Activated naive CD8-positive, alpha-beta T cell treated with anti-CD3 and anti-CD28 coated beads, Interleukin-2, amount 50 U/mL, for 24 hours (primary cell): ENCODE measurements at regions not wholly inside any gene's neighbourhood (a gene's known extent, or its start where the extent isn't known, plus 50 kb on each side); places are given as distances from the start of the nearest gene placed in this dataset.
"Not testable (repeated sequence)": the region's sequence is repeated elsewhere in the genome, so short reads cannot be mapped to it uniquely, and the experiment has no call there.

ENCODE experiments used
- ATAC-seq: fragments of 150-1000 bp; cut with Tn5 transposase; one replicate; pipeline ENCODE4 v1.10.0; 2021
- DNase-seq: peaks from one replicate; pipeline ENCODE4 v3.0.0; 2021
- H3K27ac Mint-ChIP-seq: one replicate; pipeline ENCODE4 v1.8.0; 2021; ENCODE audit warnings: mild to moderate bottlenecking, mixed read lengths
- H3K27me3 Mint-ChIP-seq: one replicate; pipeline ENCODE4 v1.8.0; 2021; ENCODE audit warnings: mixed read lengths
- H3K36me3 Mint-ChIP-seq: one replicate; pipeline ENCODE4 v1.8.0; 2021; ENCODE audit warnings: low read depth, mixed read lengths
- H3K4me1 Mint-ChIP-seq: one replicate; pipeline ENCODE4 v1.8.0; 2021; ENCODE audit warnings: mixed read lengths
- H3K4me3 Mint-ChIP-seq: one replicate; pipeline ENCODE4 v1.8.0; 2021; ENCODE audit warnings: mild to moderate bottlenecking, moderate library complexity, mixed read lengths
- H3K9me3 Mint-ChIP-seq: one replicate; pipeline ENCODE4 v1.8.0; 2021; ENCODE audit warnings: mixed read lengths

DNA sequence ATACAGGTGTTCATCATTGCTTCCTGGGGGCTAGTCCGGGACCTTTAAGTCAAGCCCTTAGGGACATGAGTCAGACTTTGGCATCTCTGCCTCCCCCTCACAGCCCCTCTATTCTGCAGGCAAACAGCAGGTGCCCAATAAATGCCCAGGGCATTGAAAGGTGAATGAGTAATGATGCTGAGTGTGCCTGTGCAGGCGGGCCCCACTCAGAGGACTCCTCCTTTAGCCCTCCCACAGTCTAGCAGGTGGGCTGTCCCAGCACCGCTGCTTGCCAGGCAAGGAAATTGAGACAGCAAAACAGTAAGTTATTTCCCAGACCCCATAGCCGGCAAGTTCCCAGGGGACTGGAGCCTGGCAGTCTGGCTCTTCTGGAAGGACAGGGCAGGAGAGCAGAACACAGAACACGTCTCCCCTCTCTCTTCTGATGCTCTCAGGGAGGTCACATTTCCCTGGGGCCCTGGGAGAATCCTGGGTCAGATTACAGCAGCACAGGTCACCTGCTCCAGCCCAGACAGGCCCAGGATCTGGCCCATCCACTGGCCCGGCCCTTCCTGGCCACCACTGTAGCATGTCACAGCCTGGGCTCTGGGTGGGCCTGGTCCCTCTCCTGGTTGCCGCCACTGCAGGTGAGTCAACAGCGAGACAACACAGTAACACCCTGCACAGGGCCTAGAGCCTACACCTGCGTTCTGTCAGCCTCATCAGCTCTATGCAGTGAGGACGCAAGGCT is 108.7 kb upstream of the MTLN start:
- not testable (repeated sequence) for H3K27me3 Mint-ChIP-seq, H3K36me3 Mint-ChIP-seq, H3K27ac Mint-ChIP-seq, H3K4me1 Mint-ChIP-seq, H3K9me3 Mint-ChIP-seq, DNase-seq, H3K4me3 Mint-ChIP-seq
- peak; percentile 12 for ATAC-seq

DNA sequence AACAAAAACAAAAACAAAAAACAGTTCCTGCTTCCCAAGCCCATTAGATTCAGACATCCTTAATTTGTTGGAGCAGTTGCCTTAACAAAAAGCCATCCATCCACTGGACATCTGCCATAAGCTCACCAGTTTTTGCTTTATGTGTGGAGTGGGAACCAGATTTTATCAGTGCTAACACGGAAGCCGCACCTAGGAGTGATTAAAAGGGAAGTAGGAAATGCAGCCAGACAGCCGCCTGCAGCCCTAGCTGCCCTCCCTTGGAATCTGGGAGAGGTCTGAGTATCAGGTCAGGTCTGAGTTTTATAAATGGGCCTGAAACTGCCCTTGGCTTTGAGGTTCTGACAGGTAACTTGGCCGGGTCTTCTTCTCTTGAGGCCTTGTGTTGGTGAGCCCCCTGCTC is 106.6 kb upstream of the MTLN start:
- H3K27ac Mint-ChIP-seq, H3K4me3 Mint-ChIP-seq, ATAC-seq, H3K36me3 Mint-ChIP-seq, DNase-seq, H3K9me3 Mint-ChIP-seq, H3K27me3 Mint-ChIP-seq, H3K4me1 Mint-ChIP-seq: not testable (repeated sequence)

DNA sequence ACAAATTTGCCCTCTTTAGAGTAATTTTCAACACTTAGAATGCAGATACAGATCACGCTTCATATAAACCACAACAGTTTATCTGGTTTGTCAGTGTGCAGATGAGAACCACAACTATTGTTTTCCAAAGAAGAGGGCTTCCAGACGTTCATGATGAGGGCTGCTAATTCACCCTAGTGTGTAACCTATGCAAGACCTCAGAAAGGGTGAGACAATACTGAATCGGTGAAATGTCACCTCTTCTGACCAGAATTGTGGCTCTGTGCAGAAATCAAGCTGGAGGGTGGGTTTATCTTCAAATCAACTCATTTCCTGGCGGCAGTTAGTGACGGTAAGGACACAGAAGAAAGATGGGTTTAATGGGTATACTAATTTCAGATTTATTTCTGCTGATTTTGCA is 105.0 kb upstream of the MTLN start:
- not testable (repeated sequence) for H3K9me3 Mint-ChIP-seq, H3K27ac Mint-ChIP-seq, H3K4me3 Mint-ChIP-seq, H3K27me3 Mint-ChIP-seq, H3K4me1 Mint-ChIP-seq, H3K36me3 Mint-ChIP-seq, DNase-seq
- ATAC-seq = peak; percentile 71

DNA sequence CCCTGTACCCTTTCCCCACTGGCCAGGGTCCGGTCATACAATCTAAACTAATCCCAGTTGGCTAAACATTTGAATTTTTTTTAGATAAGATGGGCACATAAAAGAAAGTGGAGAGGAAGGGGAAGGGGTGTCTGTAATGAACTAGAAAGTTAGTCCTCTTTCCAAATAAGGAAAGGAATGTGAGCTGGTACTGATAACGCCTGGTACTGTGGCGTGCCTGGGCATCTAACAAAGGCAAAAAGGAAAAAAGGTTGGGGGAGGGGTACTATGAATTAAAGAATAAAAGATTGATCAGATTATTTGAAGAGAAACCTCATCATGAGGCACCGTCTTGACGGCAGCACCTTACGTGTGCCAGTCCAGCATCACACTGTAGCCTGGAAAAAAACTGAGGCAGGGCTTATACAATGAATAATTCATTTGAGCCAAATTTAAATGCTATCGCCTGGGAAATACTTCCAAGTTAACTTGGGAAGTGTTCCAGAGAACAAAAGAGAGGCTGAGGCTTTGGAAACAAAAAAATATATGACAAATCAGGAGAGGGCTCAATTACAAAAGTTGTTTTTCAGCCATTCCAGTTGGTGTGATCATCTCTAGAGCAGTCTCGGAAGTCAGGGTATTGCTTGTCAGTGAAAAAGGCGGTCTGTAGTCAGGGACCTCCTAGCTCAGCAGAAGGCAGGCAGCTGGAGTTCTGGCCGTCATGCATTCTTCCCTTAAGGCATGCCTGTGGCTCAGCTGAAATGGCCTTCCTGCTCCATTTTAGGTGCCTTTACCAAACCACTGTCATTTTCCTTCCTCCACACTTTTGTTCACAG is 103.9 kb upstream of the MTLN start:
- not testable (repeated sequence) for ATAC-seq, H3K27me3 Mint-ChIP-seq, H3K4me1 Mint-ChIP-seq, H3K36me3 Mint-ChIP-seq, H3K27ac Mint-ChIP-seq, H3K4me3 Mint-ChIP-seq, H3K9me3 Mint-ChIP-seq, DNase-seq

DNA sequence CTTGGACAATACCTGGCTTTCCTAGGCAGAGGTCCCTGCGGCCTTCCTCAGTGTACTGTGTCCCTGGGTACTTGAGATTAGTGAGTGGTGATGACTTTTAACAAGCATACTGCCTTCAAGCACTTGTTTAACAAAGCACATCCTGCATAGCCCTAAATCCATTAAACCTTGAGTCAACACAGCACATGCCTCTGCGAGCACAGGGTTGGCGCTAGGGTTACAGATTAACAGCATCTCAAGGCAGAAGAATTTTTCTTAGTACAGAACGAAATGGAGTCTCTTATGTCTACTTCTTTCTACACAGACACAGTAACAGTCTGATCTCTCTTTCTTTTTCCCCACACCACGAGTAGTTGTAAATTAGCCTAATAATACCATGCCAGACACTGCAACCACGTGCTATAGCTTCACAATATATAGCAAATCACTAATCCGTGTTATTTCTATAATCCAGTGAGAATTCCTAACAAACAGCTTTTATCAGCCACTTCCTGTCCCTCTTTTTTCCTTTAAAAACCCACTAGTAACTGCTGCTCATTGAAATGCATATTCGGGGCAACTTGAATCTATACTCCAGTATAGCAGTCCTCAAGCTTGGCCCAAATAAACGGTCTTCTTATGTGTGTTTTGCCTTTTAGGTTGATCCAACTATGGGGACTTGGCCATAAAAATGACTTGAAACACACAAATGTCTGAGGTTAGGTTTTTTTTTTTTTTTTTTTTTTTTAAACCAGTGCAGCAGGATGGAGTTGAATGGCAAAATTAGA is 102.9 kb upstream of the MTLN start:
- DNase-seq, H3K36me3 Mint-ChIP-seq, H3K27ac Mint-ChIP-seq: not testable (repeated sequence)

DNA sequence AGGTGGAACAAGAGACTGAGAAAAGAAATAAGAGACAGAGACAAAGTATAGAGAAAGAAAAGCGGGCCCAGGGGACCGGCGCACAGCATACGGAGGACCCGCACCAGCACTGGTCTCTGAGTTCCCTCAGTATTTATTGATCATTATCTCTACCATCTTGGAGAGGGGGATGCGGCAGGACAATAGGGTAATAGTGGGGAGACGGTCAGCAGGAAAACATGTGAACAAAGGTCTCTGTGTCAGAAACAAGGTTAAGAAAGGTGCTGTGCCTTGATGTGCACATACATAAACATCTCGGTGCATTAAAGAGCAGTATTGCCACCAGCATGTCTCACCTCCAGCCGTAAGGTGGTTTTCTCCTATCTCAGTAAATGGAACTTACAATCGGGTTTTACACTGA is 102.1 kb upstream of the MTLN start:
- H3K4me3 Mint-ChIP-seq, ATAC-seq, H3K36me3 Mint-ChIP-seq, H3K27ac Mint-ChIP-seq, H3K4me1 Mint-ChIP-seq, H3K9me3 Mint-ChIP-seq, DNase-seq, H3K27me3 Mint-ChIP-seq: not testable (repeated sequence)

More for the DNA sequence above, 102.9 kb upstream of the MTLN start:
- H3K27me3 Mint-ChIP-seq, H3K9me3 Mint-ChIP-seq, H3K4me3 Mint-ChIP-seq, ATAC-seq, H3K4me1 Mint-ChIP-seq: not testable (repeated sequence)

DNA sequence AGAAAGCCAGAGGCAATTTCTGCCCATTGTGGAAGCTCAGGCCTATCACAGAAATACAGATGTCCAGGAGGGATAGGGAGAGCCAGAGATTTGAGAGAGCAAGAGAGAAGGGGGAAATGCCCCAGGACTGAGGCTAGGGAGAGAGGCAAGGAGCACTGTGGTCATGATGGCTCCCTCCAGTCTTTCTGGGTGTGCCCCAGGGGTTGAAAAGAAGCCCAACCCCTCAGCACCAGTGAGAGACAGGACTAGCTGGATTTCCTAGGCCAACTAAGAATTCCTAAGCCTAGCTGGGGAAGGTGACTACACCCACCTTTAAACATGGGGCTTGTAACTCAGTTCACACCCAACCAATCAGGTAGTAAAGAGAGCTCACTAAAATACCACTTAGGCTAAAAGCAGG is 100.7 kb upstream of the MTLN start:
- not testable (repeated sequence) for ATAC-seq, H3K4me3 Mint-ChIP-seq, DNase-seq, H3K36me3 Mint-ChIP-seq, H3K27ac Mint-ChIP-seq, H3K27me3 Mint-ChIP-seq, H3K4me1 Mint-ChIP-seq, H3K9me3 Mint-ChIP-seq

DNA sequence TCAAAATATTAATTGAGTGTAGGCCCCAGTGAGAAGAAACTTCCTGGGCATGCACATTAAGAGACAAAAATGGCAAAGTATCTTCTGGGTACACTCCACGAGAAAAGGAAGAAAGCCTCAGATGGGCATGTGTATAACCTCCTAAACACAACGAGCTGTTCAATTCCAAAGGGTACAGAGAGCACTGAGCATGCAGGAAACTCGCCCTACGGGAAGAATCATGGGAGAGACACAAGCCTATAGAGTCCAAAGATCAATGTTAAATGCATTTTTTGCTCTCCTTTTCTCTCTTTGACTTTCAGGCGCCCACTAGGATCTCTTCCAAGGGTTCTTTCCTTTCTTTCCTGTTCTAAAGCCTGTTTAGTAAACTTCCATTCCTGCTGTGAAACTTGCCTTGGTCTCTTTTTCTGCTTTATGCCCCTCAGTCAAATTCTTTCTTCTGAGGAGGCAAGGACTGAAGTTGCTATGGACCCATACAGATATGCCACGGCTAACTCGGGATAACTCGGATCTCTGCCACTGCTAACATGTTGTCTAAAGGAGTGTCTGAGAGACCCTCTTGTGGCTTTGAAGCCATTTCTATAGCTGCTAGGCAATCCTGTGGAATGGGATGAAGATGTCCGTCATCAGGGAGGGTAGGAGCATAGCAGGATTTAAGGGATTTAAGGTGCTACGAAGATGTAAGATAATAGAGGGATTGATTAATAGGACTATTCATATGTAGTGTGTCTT is 99.5 kb upstream of the MTLN start:
- H3K9me3 Mint-ChIP-seq, H3K27ac Mint-ChIP-seq, H3K36me3 Mint-ChIP-seq, H3K27me3 Mint-ChIP-seq, H3K4me1 Mint-ChIP-seq, ATAC-seq, DNase-seq, H3K4me3 Mint-ChIP-seq: not testable (repeated sequence)

DNA sequence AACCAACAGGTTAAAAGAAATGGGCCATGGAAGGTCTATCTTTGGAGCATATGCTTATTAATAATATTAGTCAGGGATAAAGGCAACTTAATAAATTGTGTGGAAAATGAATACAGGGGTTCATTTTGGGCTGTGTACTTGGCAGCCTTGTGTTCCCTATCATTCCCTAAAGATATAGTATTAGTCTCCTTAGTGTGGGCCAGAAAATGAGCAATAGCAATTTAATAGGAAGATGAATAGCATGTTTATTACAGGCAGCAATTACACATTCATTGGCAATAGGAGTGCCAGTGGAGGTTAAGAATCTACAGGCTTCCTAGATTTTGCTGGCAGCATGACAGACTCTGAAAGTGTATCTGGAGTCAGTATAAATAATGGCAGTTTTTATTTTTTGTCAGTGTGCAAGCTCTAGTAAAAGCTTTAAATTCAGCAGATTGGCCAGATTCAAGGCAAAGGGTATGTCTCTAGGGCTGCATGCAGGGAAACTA is 98.7 kb upstream of the MTLN start:
- not testable (repeated sequence) for H3K4me1 Mint-ChIP-seq, H3K9me3 Mint-ChIP-seq, DNase-seq, H3K4me3 Mint-ChIP-seq, H3K36me3 Mint-ChIP-seq, H3K27me3 Mint-ChIP-seq, ATAC-seq, H3K27ac Mint-ChIP-seq

DNA sequence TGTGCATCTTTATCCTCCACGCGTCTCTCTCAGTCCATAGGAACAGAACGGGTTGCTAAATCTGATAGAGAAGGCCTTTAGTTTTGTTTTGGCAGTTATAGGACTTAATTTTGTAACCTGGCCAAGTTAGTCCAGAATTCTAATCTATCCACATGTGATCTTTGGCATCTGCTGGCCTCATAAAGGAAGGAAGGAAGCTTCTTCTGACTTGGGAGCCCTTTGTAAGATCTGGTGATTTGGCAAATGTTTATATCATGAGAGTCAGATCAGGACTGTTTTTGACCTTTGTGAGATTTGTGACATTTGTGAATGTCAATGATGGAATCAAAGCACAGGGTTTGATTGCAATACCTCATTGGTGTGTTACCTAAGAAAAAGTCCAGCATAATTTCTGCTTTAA is 96.4 kb upstream of the MTLN start:
- not testable (repeated sequence) for H3K9me3 Mint-ChIP-seq, ATAC-seq, H3K36me3 Mint-ChIP-seq, DNase-seq, H3K4me3 Mint-ChIP-seq, H3K4me1 Mint-ChIP-seq, H3K27me3 Mint-ChIP-seq, H3K27ac Mint-ChIP-seq

DNA sequence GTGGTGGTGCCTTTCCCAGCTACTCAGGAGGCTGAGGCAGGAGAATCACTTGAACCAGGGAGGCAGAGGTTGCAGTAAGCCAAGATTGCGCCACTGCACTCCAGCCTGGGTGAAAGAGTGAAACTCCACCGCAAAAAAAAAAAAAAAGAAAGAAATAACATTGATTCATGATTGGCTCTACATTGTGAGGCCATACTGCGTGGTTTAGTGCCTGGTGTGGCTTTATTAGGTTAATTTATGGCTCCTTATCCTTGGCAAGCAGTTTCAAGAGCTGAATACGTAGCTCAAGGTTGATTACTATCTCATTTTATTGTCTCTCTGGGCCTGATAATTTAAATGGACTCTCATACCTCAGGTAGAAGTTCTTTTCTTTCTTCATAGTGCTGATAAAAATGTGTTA is 80.5 kb upstream of the MTLN start:
- H3K4me3 Mint-ChIP-seq, ATAC-seq, DNase-seq, H3K36me3 Mint-ChIP-seq, H3K27me3 Mint-ChIP-seq, H3K4me1 Mint-ChIP-seq, H3K27ac Mint-ChIP-seq, H3K9me3 Mint-ChIP-seq: not testable (repeated sequence)

DNA sequence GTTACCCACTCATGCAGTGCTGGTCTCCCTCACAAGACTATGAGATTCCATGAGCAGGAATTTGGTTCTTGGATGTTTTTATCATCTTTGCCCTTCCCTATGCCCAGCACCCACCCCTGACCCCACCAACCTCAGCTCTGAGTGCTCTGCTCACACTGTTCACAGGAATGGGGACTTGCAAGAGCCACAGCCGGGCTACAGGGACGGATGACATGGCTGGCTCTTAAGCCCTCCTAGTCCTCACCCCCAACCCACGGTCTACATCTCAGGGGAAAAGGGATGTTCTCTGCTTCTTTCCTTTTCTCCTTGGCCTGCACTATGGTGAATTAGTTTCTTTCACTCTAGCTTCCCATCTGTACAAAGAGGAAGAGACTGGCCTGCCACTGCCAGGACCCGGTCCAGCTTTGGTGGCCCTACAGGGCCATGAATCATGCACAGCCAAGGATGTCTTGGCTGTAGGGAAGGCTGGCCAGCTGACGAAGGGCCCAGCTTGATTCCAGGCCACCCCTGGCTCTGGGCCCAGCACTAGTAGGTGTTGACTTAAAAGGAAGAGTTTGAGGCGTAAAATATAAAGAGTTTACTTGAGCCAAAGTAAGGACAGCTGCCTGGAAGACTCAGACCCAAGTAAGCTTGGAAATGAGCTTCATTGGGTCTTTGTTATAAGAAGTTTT is 79.7 kb upstream of the MTLN start:
- H3K36me3 Mint-ChIP-seq, ATAC-seq: not testable (repeated sequence)

DNA sequence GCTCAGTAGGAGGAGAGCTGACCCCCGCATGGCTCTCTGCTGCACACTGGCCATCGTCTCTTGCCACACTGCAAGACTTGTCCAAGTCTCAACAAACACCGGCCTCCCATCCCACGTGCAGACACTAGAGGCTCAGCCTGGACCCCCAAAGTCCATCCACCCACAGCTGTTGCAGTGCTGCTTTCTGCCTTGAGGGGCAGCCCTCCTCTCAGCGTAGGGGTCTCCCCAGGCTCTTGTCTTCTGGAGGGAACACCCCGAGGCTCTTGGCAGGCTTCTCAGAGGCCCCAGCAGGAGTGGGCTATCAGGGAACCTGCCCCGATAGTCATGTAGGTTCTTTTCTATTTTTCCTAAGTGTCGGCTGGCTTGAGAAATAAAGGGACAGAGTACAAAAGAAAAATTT is 75.5 kb upstream of the MTLN start:
- not testable (repeated sequence) for H3K27ac Mint-ChIP-seq, H3K4me3 Mint-ChIP-seq, H3K36me3 Mint-ChIP-seq, H3K27me3 Mint-ChIP-seq, H3K9me3 Mint-ChIP-seq, ATAC-seq, H3K4me1 Mint-ChIP-seq, DNase-seq

More for the DNA sequence above, 79.7 kb upstream of the MTLN start:
- not testable (repeated sequence) for H3K4me3 Mint-ChIP-seq, H3K4me1 Mint-ChIP-seq, DNase-seq, H3K27ac Mint-ChIP-seq, H3K27me3 Mint-ChIP-seq, H3K9me3 Mint-ChIP-seq

DNA sequence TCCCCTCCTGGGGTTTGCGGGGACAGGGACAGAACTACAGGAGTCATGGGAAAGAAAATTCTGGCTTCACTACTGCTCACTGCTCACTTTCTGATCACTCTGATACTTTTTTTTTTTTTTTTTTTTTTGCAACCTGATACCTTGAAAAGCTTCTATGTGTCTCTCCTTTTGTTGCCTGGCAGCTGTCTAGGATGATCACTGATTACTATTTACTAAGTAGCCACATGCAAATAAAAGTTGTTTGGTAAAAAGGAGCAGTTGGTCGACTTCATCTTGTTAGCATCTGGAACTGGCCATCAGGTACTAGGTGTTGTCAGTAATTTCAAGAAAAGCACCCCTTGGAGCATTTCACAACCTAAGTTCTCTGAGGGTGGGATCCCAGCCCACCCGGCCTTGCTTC is 74.9 kb upstream of the MTLN start:
- not testable (repeated sequence) for H3K27me3 Mint-ChIP-seq, H3K36me3 Mint-ChIP-seq, ATAC-seq, H3K4me3 Mint-ChIP-seq, H3K4me1 Mint-ChIP-seq, DNase-seq, H3K9me3 Mint-ChIP-seq, H3K27ac Mint-ChIP-seq
